OCI-LY1 (cell line): ENCODE measurements at regions not wholly inside any gene's neighbourhood (a gene's known extent, or its start where the extent isn't known, plus 50 kb on each side); places are given as distances from the start of the nearest gene placed in this dataset.

Source experiments
- CTCF ChIP-seq: fragments of 200-600 bp; sonication (generic), shearing (Covaris generic); IDR thresholded peaks from 2 replicates; pipeline ENCODE4 v1.5.1; 2017; ENCODE audit warnings: mild to moderate bottlenecking, antibody characterized with exemption, low read length, moderate library complexity, mixed read lengths
- EZH2 ChIP-seq: fragments of 200-600 bp; sonication (generic), shearing (Covaris generic); IDR thresholded peaks from 2 replicates; pipeline ENCODE4 v1.8.0; 2017; ENCODE audit warnings: borderline replicate concordance, mixed run types, mild to moderate bottlenecking, antibody characterized with exemption, low read length, moderate library complexity, mixed read lengths

GRCh38 chr2:147181351-147182029, 663.3 kb upstream of the ACVR2A start:
- TF ChIP-seq CTCF (no peak), EZH2 (no peak)
